AG04449 (cell line): ENCODE measurements at regions not wholly inside any gene's neighbourhood (a gene's known extent, or its start where the extent isn't known, plus 50 kb on each side); places are given as distances from the start of the nearest gene placed in this dataset.

Source experiments
- CTCF ChIA-PET: fragments of 350-600 bp; formaldehyde crosslinking; extraction: SDS; loops from one replicate; lab custom pipeline; 2021; ENCODE audit warnings: antibody characterized with exemption; lab: Yijun Ruan, JAX
- POLR2A ChIA-PET: fragments of 400-600, 350-600 bp; formaldehyde crosslinking; extraction: SDS; loops from one replicate; lab custom pipeline; 2020; ENCODE audit warnings: antibody characterized with exemption, inconsistent platforms; lab: Yijun Ruan, JAX
- DNase-seq: peaks from one replicate; pipeline ENCODE4 v3.0.0-alpha.2; 2010; ENCODE audit warnings: low read depth, low spot score
- H3K4me3 ChIP-seq: 2 replicates; pipeline ENCODE4 v1.5.1; 2011; ENCODE audit warnings: low read depth, mild to moderate bottlenecking, control low read depth, low read length
- CTCF ChIP-seq: IDR thresholded peaks from one replicate; pipeline ENCODE4 v1.5.1; 2011; ENCODE audit warnings: mild to moderate bottlenecking, moderate library complexity, low read length, control low read depth, inconsistent platforms; ENCODE audit not compliant: insufficient read depth; ENCODE audit errors: missing control alignments

DNA sequence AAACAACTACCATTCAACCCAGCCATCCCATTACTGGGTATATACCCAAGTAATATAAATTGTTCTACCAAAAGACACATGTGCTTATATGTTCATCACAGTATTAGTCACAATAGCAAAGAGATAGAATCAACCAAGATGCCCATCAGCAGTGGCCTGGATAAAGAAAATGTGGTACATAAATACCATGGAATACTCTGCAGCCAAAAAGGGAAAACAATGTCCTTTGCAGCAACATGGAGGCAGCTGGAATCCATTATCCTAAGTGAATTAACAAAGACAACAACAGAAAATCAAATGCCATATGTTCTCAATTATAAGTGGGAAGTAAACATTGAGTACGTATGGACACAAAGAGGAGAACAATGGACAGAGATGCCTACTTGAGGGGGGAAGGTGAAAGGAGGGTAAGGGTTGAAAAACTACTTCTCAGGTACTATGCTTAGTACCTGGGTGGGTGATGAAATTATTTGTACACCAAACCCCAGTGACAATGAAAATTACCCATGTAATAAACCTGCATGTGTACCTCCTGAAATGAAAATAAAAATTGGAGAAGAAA is 632.1 kb upstream of the AADAT start:
- TF ChIP-seq CTCF: no peak
- ChIA-PET CTCF (no interaction called here), POLR2A (no interaction called here)
- no peak overlapping the region for H3K4me3 ChIP-seq
- DNase-seq: no peak

DNA sequence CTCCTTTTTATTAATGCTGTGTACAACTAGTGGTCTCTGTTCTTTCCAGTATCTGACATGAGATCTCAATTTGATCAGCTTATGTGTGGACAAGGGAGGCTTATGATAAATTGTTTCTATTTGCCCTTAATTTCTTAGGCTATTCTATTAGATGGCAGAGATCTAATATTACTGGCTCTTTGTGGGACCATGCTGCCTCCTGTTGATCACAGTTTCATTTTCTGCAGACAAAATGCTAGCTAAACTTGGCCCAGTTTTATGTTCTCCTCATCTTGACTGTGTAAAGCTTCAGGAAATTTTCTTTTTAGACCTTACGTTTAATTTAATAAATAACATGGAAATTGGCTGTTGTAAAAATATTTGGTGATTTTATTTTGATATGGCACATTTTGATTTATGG is 627.1 kb upstream of the AADAT start:
- no peak for DNase-seq
- no peak overlapping the region for H3K4me3 ChIP-seq
- no peak for TF ChIP-seq CTCF
- ChIA-PET POLR2A (no interaction called here), CTCF (interaction anchor here (0.6 to 6.2 kb wide), 10 partner anchors 12 to 459 kb away, joined by 3 to 75 read pairs (median 4); no protein-coding TSS in a partner anchor)

GRCh38 chr4:170705907-170706306 is 616.2 kb upstream of the AADAT start:
- ChIA-PET POLR2A (no interaction called here), CTCF (no interaction called here)
- TF ChIP-seq CTCF: no peak
- H3K4me3 ChIP-seq: no peak overlapping the region
- DNase-seq: no peak

DNA sequence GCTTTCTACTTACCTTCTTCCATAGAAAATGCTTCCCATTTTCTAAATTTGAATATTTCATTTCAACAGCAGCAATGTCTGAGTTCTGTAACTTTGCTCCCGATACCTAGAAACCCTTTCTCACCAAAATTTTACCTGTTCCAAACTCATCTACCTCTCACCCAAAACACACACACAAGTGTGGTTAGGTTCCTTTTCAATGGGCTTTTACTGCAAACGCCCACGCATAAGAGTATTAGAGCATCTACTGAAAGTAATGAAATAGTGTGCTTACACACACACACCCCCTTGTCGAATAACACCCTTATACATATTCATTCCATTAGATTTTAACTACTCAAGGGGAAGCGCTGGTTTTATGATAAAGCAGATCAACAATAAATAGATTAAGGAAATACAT is 610.3 kb upstream of the AADAT start:
- TF ChIP-seq CTCF: no peak
- ChIA-PET POLR2A (no interaction called here), CTCF (no interaction called here)
- no peak for DNase-seq
- H3K4me3 ChIP-seq: no peak overlapping the region

GRCh38 chr4:170698334-170698733 is 608.6 kb upstream of the AADAT start:
- TF ChIP-seq CTCF: no peak
- ChIA-PET CTCF (no interaction called here), POLR2A (no interaction called here)
- no peak overlapping the region for H3K4me3 ChIP-seq
- DNase-seq: no peak

- POLR2A ChIA-PET: no interaction called here
- TF ChIP-seq CTCF: no peak
- no peak for DNase-seq
- H3K4me3 ChIP-seq: no peak overlapping the region
- CTCF ChIA-PET: no interaction called here
Observed at GRCh38 chr4:170697845-170698244, 608.1 kb upstream of the AADAT start.
